ENCODE measurements at regions not wholly inside any gene's neighbourhood (a gene's known extent, or its start where the extent isn't known, plus 50 kb on each side); places are given as distances from the start of the nearest gene placed in this dataset.
"Not testable (repeated sequence)": the region's sequence is repeated elsewhere in the genome, so short reads cannot be mapped to it uniquely, and the experiment has no call there.

DNA sequence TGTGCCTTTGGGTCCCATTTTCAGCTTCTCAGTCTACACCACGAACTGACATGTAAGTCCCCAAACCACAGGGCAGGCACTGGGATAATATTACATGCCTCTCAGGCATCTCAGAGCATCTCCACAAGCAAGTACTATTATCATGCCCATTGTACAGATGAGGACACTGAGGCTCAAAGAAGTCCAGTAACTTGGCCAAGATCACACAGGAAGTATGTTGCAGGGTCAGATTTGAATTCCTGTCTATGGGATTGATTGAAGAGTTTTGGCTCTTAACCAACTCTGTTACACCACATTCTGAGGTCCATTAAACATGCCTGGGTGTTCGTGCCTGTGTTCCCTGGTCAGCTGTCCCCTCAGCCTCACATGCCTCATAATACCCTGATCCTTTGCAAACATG lies 319.8 kb downstream of the FOXO1 start:
- Histone ChIP-seq H3K4me1 (ENCODE audit: control insufficient read depth in 5 of 5, insufficient read depth in 5 of 5, low read length in 5 of 5) (peaks cover 0 to 43% (median 31%) of the 10 kb centered on the region in 5 donors), H3K9ac (ENCODE audit: low read length in 5 of 5) (no peak overlapping the region), H3K4me3 (ENCODE audit: low read depth in 1 of 5, low read length in 5 of 5) (no peak overlapping the region), H3K27ac (ENCODE audit: low read depth, low read length) (peak overlapping the region; percentile 33), H3K9me3 (ENCODE audit: control insufficient read depth in 5 of 5, low read length in 5 of 5) (no peaks in the 10 kb centered on the region), H3K27me3 (ENCODE audit: control insufficient read depth in 5 of 5, insufficient read depth in 4 of 5, low read length in 5 of 5) (no peaks in the 10 kb centered on the region), H3K36me3 (ENCODE audit: control insufficient read depth in 5 of 5, insufficient read depth in 5 of 5, low read length in 5 of 5) (no peaks in the 10 kb centered on the region)

DNA sequence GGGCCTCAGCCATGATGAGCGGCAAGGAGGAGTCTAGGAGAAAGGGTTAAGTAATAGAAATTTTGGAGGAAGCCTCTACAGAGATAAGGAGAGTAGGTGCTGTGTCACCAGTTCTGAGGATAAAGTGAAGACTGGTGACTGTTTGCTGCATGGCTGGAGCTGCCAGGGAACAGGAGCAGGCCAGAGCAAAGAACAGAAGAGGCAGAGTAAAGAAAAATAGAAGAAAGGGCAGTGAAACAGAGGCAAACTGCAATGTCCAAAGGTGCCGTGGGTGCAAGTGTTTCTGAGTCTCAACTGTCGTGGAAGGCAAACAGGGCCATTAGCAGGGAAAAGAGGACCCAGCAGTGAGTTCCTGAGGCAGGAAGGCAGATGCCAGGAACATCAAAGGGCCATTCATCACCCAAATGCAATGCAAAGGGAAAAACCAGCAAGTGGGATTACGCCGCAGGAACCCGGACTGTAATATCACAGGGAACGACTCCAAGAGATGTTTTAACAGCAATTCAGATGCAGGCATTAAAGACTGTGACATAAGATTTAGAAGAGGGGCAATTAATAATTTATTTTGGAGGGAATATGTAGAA lies 318.3 kb downstream of the FOXO1 start:
- Histone ChIP-seq H3K27ac (ENCODE audit: low read depth, low read length) (peak overlapping the region; percentile 27), H3K27me3 (ENCODE audit: control insufficient read depth in 5 of 5, insufficient read depth in 4 of 5, low read length in 5 of 5) (no peaks in the 10 kb centered on the region), H3K4me3 (ENCODE audit: low read depth in 1 of 5, low read length in 5 of 5) (no peak overlapping the region), H3K4me1 (ENCODE audit: control insufficient read depth in 5 of 5, insufficient read depth in 5 of 5, low read length in 5 of 5) (peaks cover 2 to 57% (median 43%) of the 10 kb centered on the region in 5 donors), H3K9me3 (ENCODE audit: control insufficient read depth in 5 of 5, low read length in 5 of 5) (no peaks in the 10 kb centered on the region), H3K36me3 (ENCODE audit: control insufficient read depth in 5 of 5, insufficient read depth in 5 of 5, low read length in 5 of 5) (no peaks in the 10 kb centered on the region), H3K9ac (ENCODE audit: low read length in 5 of 5) (peak overlapping the region in 1 of 5 donors; percentile 28)

DNA sequence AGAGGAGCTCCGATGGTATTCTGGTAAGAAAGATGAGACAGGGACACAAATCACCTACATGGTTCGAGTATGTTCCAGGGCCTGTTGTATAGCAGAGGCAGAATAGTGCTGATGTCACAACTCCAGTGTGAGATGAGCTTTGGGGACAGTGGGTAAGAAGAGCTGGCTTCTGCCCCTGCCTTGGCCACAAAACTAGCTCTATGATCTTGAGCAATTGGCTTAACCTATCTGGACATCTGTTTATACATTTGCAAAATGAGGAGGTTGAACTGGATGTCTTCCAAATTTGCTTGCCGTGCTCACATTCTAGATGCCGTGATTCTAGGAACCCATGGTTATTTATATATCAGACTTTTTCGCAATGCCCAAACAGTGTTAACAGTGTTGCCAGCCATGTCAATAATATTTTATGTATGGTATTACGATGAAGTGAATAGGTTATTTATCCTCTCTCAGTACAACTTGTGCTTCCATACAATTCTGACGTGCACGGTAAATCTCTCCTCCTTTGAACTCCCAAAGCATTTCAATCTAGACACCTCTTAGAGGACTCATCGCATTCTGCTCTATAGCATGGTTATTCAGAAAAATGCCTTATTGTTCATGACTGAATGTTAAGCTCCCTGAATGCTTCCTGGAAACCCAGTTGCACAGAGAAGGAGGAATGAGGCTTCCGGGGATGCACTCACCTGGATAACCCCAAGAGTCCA lies 316.0 kb downstream of the FOXO1 start:
- Histone ChIP-seq H3K36me3 (ENCODE audit: control insufficient read depth in 5 of 5, insufficient read depth in 5 of 5, low read length in 5 of 5) (no peaks in the 10 kb centered on the region), H3K4me1 (ENCODE audit: control insufficient read depth in 5 of 5, insufficient read depth in 5 of 5, low read length in 5 of 5) (peaks cover 2 to 45% (median 31%) of the 10 kb centered on the region in 5 donors), H3K27ac (ENCODE audit: low read depth, low read length) (peak overlapping the region; percentile 77)

DNA sequence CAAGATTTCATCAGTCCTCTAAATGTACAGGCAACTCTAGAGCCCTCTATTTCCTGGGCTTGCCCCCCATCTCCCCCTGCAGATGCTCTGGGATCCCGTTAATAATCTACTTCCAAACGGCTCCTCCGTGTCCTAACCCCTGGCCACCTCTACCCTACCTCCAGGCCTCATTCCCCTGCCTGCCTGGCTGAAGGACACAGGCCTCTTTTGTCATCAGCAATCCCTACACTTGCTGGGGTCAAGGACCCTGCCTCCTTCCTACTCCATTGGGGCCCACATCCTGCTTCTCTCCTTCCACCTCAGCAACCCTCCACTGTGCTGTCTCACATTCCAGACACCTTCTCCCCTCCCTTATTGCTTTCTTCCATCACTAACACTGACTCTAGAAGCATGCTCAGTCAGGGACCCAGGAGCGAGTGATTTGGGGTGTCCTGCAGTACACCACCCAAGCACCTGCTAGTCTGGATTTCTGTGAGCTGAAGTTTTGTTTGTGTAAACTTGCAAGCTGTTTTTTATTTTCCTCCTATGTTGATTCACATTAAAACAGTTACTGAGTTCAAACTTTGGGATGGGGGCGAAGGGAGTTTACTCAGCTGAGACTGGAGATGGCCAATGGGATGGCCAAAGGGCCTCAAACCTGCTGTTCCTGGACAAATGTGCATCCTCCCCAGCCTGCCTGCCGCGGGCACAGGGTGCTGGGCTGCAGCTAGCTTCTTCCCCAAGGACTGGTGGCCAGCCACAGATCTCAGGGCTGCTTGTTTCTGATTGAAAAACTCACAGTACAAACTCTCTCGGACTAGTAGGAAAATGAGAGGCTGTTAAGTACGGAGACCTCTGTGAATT lies 314.7 kb downstream of the FOXO1 start:
- H3K9ac ChIP-seq (ENCODE audit: low read length in 5 of 5) = peak overlapping the region in 1 of 5 donors; percentile 37
- peaks cover 2 to 45% (median 31%) of the 10 kb centered on the region in 5 donors for H3K4me1 ChIP-seq (ENCODE audit: control insufficient read depth in 5 of 5, insufficient read depth in 5 of 5, low read length in 5 of 5)
- H3K27ac ChIP-seq (ENCODE audit: low read depth, low read length) = peak overlapping the region; percentile 77
- no peaks in the 10 kb centered on the region for H3K36me3 ChIP-seq (ENCODE audit: control insufficient read depth in 5 of 5, insufficient read depth in 5 of 5, low read length in 5 of 5)
- no peak overlapping the region for H3K4me3 ChIP-seq (ENCODE audit: low read depth in 1 of 5, low read length in 5 of 5)
- H3K9me3 ChIP-seq (ENCODE audit: control insufficient read depth in 5 of 5, low read length in 5 of 5) = no peaks in the 10 kb centered on the region
- H3K27me3 ChIP-seq (ENCODE audit: control insufficient read depth in 5 of 5, insufficient read depth in 4 of 5, low read length in 5 of 5) = no peaks in the 10 kb centered on the region

More for the DNA sequence above, 316.0 kb downstream of the FOXO1 start:
- H3K9ac ChIP-seq (ENCODE audit: low read length in 5 of 5) = no peak overlapping the region
- no peak overlapping the region for H3K4me3 ChIP-seq (ENCODE audit: low read depth in 1 of 5, low read length in 5 of 5)
- H3K9me3 ChIP-seq (ENCODE audit: control insufficient read depth in 5 of 5, low read length in 5 of 5) = no peaks in the 10 kb centered on the region
- H3K27me3 ChIP-seq (ENCODE audit: control insufficient read depth in 5 of 5, insufficient read depth in 4 of 5, low read length in 5 of 5) = no peaks in the 10 kb centered on the region

DNA sequence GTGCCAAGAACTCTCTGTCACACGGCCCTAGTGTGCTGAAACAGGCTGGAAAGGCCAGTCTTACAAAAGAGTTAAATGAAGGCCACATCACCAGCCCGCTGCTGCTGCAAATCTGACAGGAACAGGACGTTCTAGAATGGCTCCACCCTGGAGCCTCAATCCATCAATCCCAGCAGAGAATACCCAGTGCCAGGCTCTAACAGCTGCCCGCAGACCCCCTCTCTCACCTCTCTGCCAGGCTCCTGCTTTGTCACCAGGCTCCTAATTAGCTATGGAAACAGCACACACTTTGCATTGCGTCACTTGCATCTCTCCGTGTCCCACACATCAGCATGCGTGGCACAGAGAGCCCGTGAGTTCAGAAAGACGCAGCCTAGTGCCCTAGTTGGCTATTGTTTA lies 314.1 kb downstream of the FOXO1 start:
- Histone ChIP-seq H3K27ac (ENCODE audit: low read depth, low read length) (peak overlapping the region; percentile 77), H3K36me3 (ENCODE audit: control insufficient read depth in 5 of 5, insufficient read depth in 5 of 5, low read length in 5 of 5) (no peaks in the 10 kb centered on the region), H3K9me3 (ENCODE audit: control insufficient read depth in 5 of 5, low read length in 5 of 5) (no peaks in the 10 kb centered on the region), H3K27me3 (ENCODE audit: control insufficient read depth in 5 of 5, insufficient read depth in 4 of 5, low read length in 5 of 5) (no peaks in the 10 kb centered on the region), H3K4me1 (ENCODE audit: control insufficient read depth in 5 of 5, insufficient read depth in 5 of 5, low read length in 5 of 5) (peaks cover 2 to 45% (median 31%) of the 10 kb centered on the region in 5 donors), H3K4me3 (ENCODE audit: low read depth in 1 of 5, low read length in 5 of 5) (peak overlapping the region in 1 of 5 donors; percentile 26), H3K9ac (ENCODE audit: low read length in 5 of 5) (no peak overlapping the region)

DNA sequence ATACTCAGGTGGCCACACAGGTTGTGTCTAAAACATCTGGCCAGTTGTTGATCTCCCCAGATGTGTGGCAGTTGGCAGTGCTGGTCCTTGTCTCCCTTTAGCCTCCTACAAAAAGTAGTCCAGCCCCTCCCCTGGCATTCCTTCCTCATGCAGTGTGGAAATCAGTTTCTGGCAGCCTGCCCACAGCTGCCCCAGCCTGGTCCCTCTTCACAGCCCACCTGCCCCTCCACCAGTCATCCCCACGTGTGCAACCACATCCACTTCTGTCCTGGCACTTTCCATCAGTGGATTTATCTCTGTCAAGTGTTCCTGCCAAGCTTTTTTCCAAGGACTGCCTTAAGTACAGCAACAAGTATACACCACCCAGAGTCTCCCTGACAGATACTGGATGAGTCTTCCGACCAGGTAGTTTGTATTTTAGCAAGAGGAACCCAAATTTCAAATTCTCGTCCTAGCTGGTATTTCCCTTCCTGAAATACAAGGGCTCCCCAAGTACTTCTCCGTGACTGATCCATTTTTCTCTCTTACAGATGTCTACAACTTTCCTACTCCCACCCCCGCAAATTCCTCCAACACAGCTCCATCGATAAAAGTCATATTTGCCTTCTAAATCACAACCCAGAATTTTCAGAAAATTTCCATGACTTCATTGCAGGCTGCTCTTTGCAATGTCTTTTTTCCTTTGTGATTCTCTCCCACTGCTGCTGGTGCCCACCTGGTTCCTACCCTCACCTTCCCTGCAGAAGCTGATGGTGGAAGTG lies 313.5 kb downstream of the FOXO1 start:
- Histone ChIP-seq H3K27ac (ENCODE audit: low read depth, low read length) (peak overlapping the region; percentile 77), H3K27me3 (ENCODE audit: control insufficient read depth in 5 of 5, insufficient read depth in 4 of 5, low read length in 5 of 5) (no peaks in the 10 kb centered on the region), H3K4me3 (ENCODE audit: low read depth in 1 of 5, low read length in 5 of 5) (peak overlapping the region in 1 of 5 donors; percentile 26), H3K4me1 (ENCODE audit: control insufficient read depth in 5 of 5, insufficient read depth in 5 of 5, low read length in 5 of 5) (peaks cover 2 to 40% (median 27%) of the 10 kb centered on the region in 5 donors), H3K9ac (ENCODE audit: low read length in 5 of 5) (no peak overlapping the region), H3K9me3 (ENCODE audit: control insufficient read depth in 5 of 5, low read length in 5 of 5) (no peaks in the 10 kb centered on the region), H3K36me3 (ENCODE audit: control insufficient read depth in 5 of 5, insufficient read depth in 5 of 5, low read length in 5 of 5) (no peaks in the 10 kb centered on the region)

DNA sequence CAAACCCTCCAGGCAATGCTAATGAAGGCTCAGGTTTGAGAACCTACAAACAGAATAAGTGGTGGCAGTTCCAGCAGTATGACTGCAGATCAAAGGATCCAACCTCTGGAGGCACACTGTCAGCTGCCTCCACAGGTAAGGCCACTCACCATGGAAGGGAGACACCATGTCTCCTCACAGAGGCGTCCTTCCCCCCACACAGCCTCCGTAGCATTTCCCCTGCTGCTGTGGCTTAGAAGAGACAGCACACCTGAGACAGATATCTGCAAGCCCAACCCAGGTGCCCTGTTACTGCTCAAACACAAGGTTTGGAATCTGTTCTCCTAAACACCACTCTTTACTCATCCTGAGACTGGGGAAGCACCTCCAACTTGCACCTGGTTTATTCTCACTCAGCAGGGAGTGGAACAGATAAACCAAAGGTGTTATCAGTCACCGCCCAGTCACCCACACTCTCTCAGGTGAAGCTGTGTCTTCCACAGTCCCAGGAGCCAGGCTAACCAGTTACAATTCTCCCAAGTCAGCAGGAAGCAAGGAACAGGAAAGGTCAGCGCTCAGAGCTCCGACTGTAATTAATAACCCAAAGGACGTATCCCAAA lies 311.2 kb downstream of the FOXO1 start:
- Histone ChIP-seq H3K4me3 (ENCODE audit: low read depth in 1 of 5, low read length in 5 of 5) (no peak overlapping the region), H3K9me3 (ENCODE audit: control insufficient read depth in 5 of 5, low read length in 5 of 5) (no peaks in the 10 kb centered on the region), H3K27me3 (ENCODE audit: control insufficient read depth in 5 of 5, insufficient read depth in 4 of 5, low read length in 5 of 5) (no peaks in the 10 kb centered on the region), H3K27ac (ENCODE audit: low read depth, low read length) (no peak overlapping the region), H3K9ac (ENCODE audit: low read length in 5 of 5) (no peak overlapping the region), H3K4me1 (ENCODE audit: control insufficient read depth in 5 of 5, insufficient read depth in 5 of 5, low read length in 5 of 5) (peaks cover 2 to 24% (median 17%) of the 10 kb centered on the region in 5 donors), H3K36me3 (ENCODE audit: control insufficient read depth in 5 of 5, insufficient read depth in 5 of 5, low read length in 5 of 5) (no peaks in the 10 kb centered on the region)

DNA sequence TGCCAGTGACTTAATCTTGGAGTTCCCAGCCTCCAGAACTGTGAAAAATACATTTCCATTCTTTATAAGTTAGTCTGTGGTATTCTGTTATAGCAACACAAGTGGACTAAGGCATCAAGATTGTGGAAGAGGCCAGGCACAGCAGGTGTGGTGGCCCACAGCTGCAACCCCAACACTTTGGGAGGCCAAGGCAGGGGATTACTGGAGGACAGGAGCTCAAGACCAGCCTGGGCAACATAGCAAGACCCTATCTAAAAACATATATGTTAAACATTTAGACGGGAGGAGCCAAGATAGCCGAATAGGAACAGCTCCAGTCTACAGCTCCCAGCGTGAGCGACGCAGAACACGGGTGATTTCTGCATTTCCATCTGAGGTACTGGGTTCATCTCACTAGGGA lies 310.4 kb downstream of the FOXO1 start:
- no peaks in the 10 kb centered on the region for H3K36me3 ChIP-seq (ENCODE audit: control insufficient read depth in 5 of 5, insufficient read depth in 5 of 5, low read length in 5 of 5)
- H3K9me3 ChIP-seq (ENCODE audit: control insufficient read depth in 5 of 5, low read length in 5 of 5) = no peaks in the 10 kb centered on the region
- H3K27me3 ChIP-seq (ENCODE audit: control insufficient read depth in 5 of 5, insufficient read depth in 4 of 5, low read length in 5 of 5) = no peaks in the 10 kb centered on the region
- H3K27ac ChIP-seq (ENCODE audit: low read depth, low read length) = no peak overlapping the region
- no peak overlapping the region for H3K9ac ChIP-seq (ENCODE audit: low read length in 5 of 5)
- peaks cover 2 to 18% (median 14%) of the 10 kb centered on the region in 5 donors for H3K4me1 ChIP-seq (ENCODE audit: control insufficient read depth in 5 of 5, insufficient read depth in 5 of 5, low read length in 5 of 5)
- H3K4me3 ChIP-seq (ENCODE audit: low read depth in 1 of 5, low read length in 5 of 5) = no peak overlapping the region

DNA sequence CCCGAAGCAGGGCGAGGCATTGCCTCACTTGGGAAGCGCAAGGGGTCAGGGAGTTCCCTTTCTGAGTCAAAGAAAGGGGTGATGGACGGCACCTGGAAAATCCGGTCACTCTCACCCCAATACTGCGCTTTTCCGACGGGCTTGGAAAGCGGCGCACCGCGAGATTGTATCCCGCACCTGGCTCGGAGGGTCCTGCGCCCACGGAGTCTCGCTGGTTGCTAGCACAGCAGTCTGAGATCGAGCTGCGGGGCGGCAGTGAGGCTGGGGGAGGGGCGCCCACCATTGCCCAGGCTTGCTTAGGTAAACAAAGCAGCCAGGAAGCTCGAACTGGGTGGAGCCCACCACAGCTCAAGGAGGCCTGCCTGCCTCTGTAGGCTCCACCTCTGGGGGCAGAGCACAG lies 310.0 kb downstream of the FOXO1 start:
- H3K27ac ChIP-seq (ENCODE audit: low read depth, low read length); H3K9ac ChIP-seq (ENCODE audit: low read length in 5 of 5); H3K36me3 ChIP-seq (ENCODE audit: control insufficient read depth in 5 of 5, insufficient read depth in 5 of 5, low read length in 5 of 5); H3K27me3 ChIP-seq (ENCODE audit: control insufficient read depth in 5 of 5, insufficient read depth in 4 of 5, low read length in 5 of 5); H3K9me3 ChIP-seq (ENCODE audit: control insufficient read depth in 5 of 5, low read length in 5 of 5); H3K4me3 ChIP-seq (ENCODE audit: low read depth in 1 of 5, low read length in 5 of 5): not testable (repeated sequence)
- H3K4me1 ChIP-seq (ENCODE audit: control insufficient read depth in 5 of 5, insufficient read depth in 5 of 5, low read length in 5 of 5) = peaks cover 2 to 16% (median 14%) of the 10 kb centered on the region in 5 donors

Data from subcutaneous abdominal adipose tissue (tissue), 5 donors.